HepG2 (cell line): ENCODE measurements at regions not wholly inside any gene's neighbourhood (a gene's known extent, or its start where the extent isn't known, plus 50 kb on each side); places are given as distances from the start of the nearest gene placed in this dataset.

Experiments
- ATAC-seq: fragments of 200-7000 bp; cut with Tn5 transposase; 3 replicates; pipeline ENCODE4 v1.9.1; 2020; ENCODE audit warnings: mild to moderate bottlenecking, moderate library complexity
- BruUV-seq: library from RNA; stranded (reverse); fragments of 400-500 nt; replicated peaks from 2 replicates; lab custom pipeline; 2021; lab: Mats Ljungman, UMichigan
- CTCF ChIA-PET: fragments of 300-600 bp; formaldehyde crosslinking; extraction: SDS; loops from one replicate; lab custom pipeline; 2021; ENCODE audit warnings: low total read pairs, inconsistent platforms, low intra/inter-chr PET ratio; lab: Yijun Ruan, JAX
- POLR2A ChIA-PET: fragments of 350-600 bp; sonication (Branson Sonifier 250); formaldehyde crosslinking; loops from one replicate; lab custom pipeline; 2020; ENCODE audit warnings: antibody characterized with exemption, inconsistent platforms; lab: Yijun Ruan, JAX
- DNase-seq: peaks from one replicate; pipeline ENCODE4 v3.0.0-alpha.2; 2015; ENCODE audit warnings: low spot score
- FAIRE-seq: peaks from 3 replicates; lab custom pipeline; 2011; peaks lifted over from hg19 to GRCh38; lab: Jason Lieb, UNC
- H2AFZ ChIP-seq: one replicate; pipeline ENCODE4 v1.6.1; 2011; ENCODE audit warnings: low read length, inconsistent platforms
- H3K27ac ChIP-seq: fragments of 300-600 bp; 3 replicates; pipeline ENCODE4 v1.8.0; 2011; ENCODE audit warnings: mixed run types, mild to moderate bottlenecking, mixed read lengths, low read length, inconsistent platforms; ENCODE audit not compliant: insufficient read depth; ENCODE audit errors: extremely low read length
- H3K27me3 ChIP-seq, 2 experiments: fragments of 200-600 bp in 1 of 2; 2 replicates in 1 of 2; 3 replicates in 1 of 2; pipeline versions ENCODE4 v1.6.0 to v1.8.0; 2011; ENCODE audit warnings: low read length in 2 of 2, mild to moderate bottlenecking in 2 of 2, moderate library complexity in 2 of 2, inconsistent platforms in 1 of 2; ENCODE audit not compliant: insufficient read depth in 2 of 2, control insufficient read depth in 1 of 2
- H3K36me3 ChIP-seq, 2 experiments: fragments of 200-600 bp in 1 of 2; replicated peaks in 1 of 2; 2 replicates in 1 of 2; 3 replicates in 1 of 2; pipeline versions ENCODE4 v1.5.1 to v1.8.0; 2011; ENCODE audit warnings: low read length in 2 of 2, inconsistent platforms in 1 of 2; ENCODE audit not compliant: insufficient read depth in 2 of 2, control insufficient read depth in 1 of 2
- H3K4me1 ChIP-seq: 2 replicates; pipeline ENCODE4 v1.5.1; 2012; ENCODE audit warnings: low read length, inconsistent platforms; ENCODE audit not compliant: insufficient read depth
- H3K4me2 ChIP-seq: 2 replicates; pipeline ENCODE4 v1.6.0; 2011; ENCODE audit warnings: low read depth, low read length, inconsistent platforms
- H3K4me3 ChIP-seq, 3 experiments: fragments of 200-600 bp in 1 of 3; sonication (generic), shearing (Covaris generic) in 1 of 3; replicated peaks in 1 of 3; 2 replicates each; pipeline ENCODE4 v1.5.1; 2011 to 2016; ENCODE audit warnings: low read length in 3 of 3, inconsistent platforms in 2 of 3, low read depth in 2 of 3, mild to moderate bottlenecking in 2 of 3, control low read depth in 1 of 3, mixed read lengths in 1 of 3; ENCODE audit not compliant: insufficient read depth in 1 of 3
- H3K79me2 ChIP-seq: one replicate; pipeline ENCODE4 v1.6.1; 2011; ENCODE audit warnings: low read length, inconsistent platforms; ENCODE audit not compliant: insufficient read depth
- H3K9ac ChIP-seq: 2 replicates; pipeline ENCODE4 v1.6.0; 2011; ENCODE audit warnings: mild to moderate bottlenecking, low read depth, low read length, inconsistent platforms; ENCODE audit not compliant: insufficient read depth
- H3K9me3 ChIP-seq: 2 replicates; pipeline ENCODE4 v1.5.1; 2012; ENCODE audit warnings: mild to moderate bottlenecking, low read length
- H4K20me1 ChIP-seq: 2 replicates; pipeline ENCODE4 v1.6.0; 2011; ENCODE audit warnings: inconsistent platforms, mild to moderate bottlenecking, low read length, moderate library complexity; ENCODE audit not compliant: insufficient read depth
- GATAD2A ChIP-seq: IDR thresholded peaks from 2 replicates; pipeline ENCODE4 v1.6.1; 2016
- NFRKB ChIP-seq: fragments of 450-650 bp; IDR thresholded peaks from 2 replicates; pipeline ENCODE4 v1.6.1; 2017
- ONECUT2 ChIP-seq: sonication (generic); formaldehyde crosslinking; IDR thresholded peaks from 2 replicates; pipeline ENCODE4 v1.4.0; 2020; ENCODE audit warnings: missing genetic modification reagents
- POLR2A ChIP-seq, 2 experiments: IDR thresholded peaks; 2 replicates each; pipeline ENCODE4 v1.6.1; 2011; ENCODE audit warnings: low read depth in 2 of 2, low read length in 2 of 2, mild to moderate bottlenecking in 1 of 2, moderate library complexity in 1 of 2; ENCODE audit not compliant: insufficient read depth in 1 of 2
- UBTF ChIP-seq: sonication (generic); formaldehyde crosslinking; IDR thresholded peaks from 2 replicates; pipeline ENCODE4 v1.4.0; 2020; ENCODE audit warnings: mild to moderate bottlenecking, missing genetic modification reagents
- ZNF143 ChIP-seq: sonication (generic); formaldehyde crosslinking; IDR thresholded peaks from 2 replicates; pipeline ENCODE4 v1.4.0; 2020; ENCODE audit warnings: missing genetic modification reagents
- ZNF441 ChIP-seq: sonication (generic); formaldehyde crosslinking; IDR thresholded peaks from 2 replicates; pipeline ENCODE4 v1.7.0; 2021; ENCODE audit warnings: missing genetic modification reagents, borderline replicate concordance
- ZNF589 ChIP-seq: sonication (generic); formaldehyde crosslinking; conservative IDR thresholded peaks from 2 replicates; pipeline ENCODE4 v1.8.0; 2022; ENCODE audit warnings: mild to moderate bottlenecking, moderate library complexity, missing genetic modification reagents
- WGBS: methylation state at CpG from one replicate; pipeline ENCODE4 v1.1.6; 2017; ENCODE audit warnings: low lambda C conversion rate; 5-methylcytosine and 5-hydroxymethylcytosine counted together
- in situ Hi-C: cut with HindIII; loops from 2 replicates; pipeline ENCODE4 v1.10.0; 2017; ENCODE audit warnings: low pct_unique_long_range_greater_than_20kb; ENCODE audit not compliant: extremely low pct_ligation_motif_present
- intact Hi-C: fragments of 100-400 bp; cut with micrococcal nuclease; formaldehyde crosslinking; loops from one replicate; pipeline ENCODE4 v1.10.0; 2022; ENCODE audit not compliant: unreplicated experiment
- TF ChIP-seq, protein P1 (sequence below): sonication (generic); formaldehyde crosslinking; IDR thresholded peaks from 2 replicates; pipeline ENCODE4 v1.4.0; 2020; ENCODE audit warnings: missing genetic modification reagents, mild to moderate bottlenecking, borderline replicate concordance
- TF ChIP-seq, protein P2 (sequence below): sonication (generic); formaldehyde crosslinking; conservative IDR thresholded peaks from 2 replicates; pipeline ENCODE4 v1.8.0; 2022; ENCODE audit warnings: missing genetic modification reagents
- TF ChIP-seq, protein P3 (sequence below): sonication (generic); formaldehyde crosslinking; IDR thresholded peaks from 2 replicates; pipeline ENCODE4 v1.4.0; 2020; ENCODE audit warnings: missing genetic modification reagents, borderline replicate concordance

DNA sequence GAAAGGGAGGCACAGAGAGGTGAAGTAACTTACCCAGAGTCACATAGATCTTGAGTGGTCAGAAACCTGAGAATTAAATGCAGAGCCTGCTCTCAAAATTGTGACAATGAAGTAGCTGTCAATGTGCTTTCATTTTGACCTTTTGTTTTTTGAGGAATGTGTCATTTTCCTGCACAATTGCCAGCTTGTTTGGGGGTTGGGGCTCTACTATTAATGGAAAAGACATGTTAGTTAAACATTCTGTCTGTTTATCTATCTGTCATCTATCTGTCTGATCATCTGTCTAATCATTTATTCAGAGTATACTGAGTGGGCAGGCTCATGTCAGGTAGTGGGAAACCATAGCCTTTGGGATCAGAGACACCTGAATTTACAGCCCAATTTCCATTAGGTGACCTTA is 428.4 kb downstream of the TSN start:
- intact Hi-C loops: no loop called here
- TF ChIP-seq, protein P1, sequence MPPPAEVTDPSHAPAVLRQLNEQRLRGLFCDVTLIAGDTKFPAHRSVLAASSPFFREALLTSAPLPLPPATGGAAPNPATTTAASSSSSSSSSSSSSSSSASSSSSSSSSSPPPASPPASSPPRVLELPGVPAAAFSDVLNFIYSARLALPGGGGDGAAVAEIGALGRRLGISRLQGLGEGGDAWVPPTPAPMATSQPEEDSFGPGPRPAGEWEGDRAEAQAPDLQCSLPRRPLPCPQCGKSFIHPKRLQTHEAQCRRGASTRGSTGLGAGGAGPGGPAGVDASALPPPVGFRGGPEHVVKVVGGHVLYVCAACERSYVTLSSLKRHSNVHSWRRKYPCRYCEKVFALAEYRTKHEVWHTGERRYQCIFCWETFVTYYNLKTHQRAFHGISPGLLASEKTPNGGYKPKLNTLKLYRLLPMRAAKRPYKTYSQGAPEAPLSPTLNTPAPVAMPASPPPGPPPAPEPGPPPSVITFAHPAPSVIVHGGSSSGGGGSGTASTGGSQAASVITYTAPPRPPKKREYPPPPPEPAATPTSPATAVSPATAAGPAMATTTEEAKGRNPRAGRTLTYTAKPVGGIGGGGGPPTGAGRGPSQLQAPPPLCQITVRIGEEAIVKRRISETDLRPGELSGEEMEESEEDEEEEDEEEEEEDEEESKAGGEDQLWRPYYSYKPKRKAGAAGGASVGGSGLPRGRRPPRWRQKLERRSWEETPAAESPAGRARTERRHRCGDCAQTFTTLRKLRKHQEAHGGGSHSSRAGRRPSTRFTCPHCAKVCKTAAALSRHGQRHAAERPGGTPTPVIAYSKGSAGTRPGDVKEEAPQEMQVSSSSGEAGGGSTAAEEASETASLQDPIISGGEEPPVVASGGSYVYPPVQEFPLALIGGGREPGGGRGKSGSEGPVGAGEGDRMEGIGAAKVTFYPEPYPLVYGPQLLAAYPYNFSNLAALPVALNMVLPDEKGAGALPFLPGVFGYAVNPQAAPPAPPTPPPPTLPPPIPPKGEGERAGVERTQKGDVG (CRISPR knock-in tag): no peak
- TF ChIP-seq ONECUT2: no peak
- TF ChIP-seq ZNF441 (CRISPR knock-in tag): no peak
- TF ChIP-seq ZNF143 (CRISPR knock-in tag): no peak
- no peak for FAIRE-seq

DNA sequence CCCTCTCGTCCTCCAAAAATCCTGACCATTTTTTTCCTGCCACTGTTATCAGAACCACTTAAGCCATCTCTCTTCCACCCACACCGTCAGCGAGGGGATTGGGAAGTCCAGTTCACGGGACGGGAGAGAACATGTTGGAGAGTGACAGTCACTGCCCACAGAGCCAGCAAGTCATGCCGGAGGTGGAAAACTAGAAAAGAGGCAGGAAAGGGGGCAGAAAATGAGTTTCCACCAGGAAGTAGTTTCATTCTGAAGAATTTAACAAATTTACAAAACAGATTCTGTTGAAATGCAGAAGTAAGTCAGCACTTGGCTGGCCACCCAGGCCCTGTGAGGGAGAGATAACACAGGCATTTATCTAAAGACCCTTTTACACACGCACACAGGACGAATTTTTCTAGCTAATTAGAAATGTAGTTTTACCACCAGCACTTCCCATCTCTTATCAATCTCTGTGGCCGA is 431.3 kb downstream of the TSN start:
- H2AFZ ChIP-seq: no peak overlapping the region
- 6% methylated on average over 9 of the region's 9 CpGs for WGBS
- no peak for DNase-seq
- H3K4me3 ChIP-seq: no peak overlapping the region
- FAIRE-seq: no peak
- no peak for ATAC-seq
- no peak overlapping the region for H3K27ac ChIP-seq
- intact Hi-C loops (no loop called here), in situ Hi-C loops (no loop called here)
- H3K4me2 ChIP-seq: no peak overlapping the region
- H3K4me1 ChIP-seq: no peaks in the 10 kb centered on the region
- H3K9ac ChIP-seq: no peak overlapping the region
- no peaks in the 10 kb centered on the region for H3K9me3 ChIP-seq
- POLR2A ChIA-PET: no interaction called here
- H3K36me3 ChIP-seq: no peaks in the 10 kb centered on the region
- BruUV-seq: no TSS peak
- H3K27me3 ChIP-seq: peaks cover 2 to 5% of the 10 kb centered on the region in 2 experiments; a peak in 1 of 5 replicates
- no peaks in the 10 kb centered on the region for H4K20me1 ChIP-seq
- CTCF ChIA-PET: no interaction called here
- H3K79me2 ChIP-seq: no peaks in the 10 kb centered on the region
- TF ChIP-seq, protein P2, sequence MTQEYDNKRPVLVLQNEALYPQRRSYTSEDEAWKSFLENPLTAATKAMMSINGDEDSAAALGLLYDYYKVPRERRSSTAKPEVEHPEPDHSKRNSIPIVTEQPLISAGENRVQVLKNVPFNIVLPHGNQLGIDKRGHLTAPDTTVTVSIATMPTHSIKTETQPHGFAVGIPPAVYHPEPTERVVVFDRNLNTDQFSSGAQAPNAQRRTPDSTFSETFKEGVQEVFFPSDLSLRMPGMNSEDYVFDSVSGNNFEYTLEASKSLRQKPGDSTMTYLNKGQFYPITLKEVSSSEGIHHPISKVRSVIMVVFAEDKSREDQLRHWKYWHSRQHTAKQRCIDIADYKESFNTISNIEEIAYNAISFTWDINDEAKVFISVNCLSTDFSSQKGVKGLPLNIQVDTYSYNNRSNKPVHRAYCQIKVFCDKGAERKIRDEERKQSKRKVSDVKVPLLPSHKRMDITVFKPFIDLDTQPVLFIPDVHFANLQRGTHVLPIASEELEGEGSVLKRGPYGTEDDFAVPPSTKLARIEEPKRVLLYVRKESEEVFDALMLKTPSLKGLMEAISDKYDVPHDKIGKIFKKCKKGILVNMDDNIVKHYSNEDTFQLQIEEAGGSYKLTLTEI (CRISPR knock-in tag): no peak
- TF ChIP-seq NFRKB: no peak
- no peak for TF ChIP-seq POLR2A (IDR thresholded peaks at IDR 0.05; ENCODE audit: insufficient read depth in 1 of 2, low read depth in 2 of 2, low read length in 2 of 2)
- TF ChIP-seq, protein P3, sequence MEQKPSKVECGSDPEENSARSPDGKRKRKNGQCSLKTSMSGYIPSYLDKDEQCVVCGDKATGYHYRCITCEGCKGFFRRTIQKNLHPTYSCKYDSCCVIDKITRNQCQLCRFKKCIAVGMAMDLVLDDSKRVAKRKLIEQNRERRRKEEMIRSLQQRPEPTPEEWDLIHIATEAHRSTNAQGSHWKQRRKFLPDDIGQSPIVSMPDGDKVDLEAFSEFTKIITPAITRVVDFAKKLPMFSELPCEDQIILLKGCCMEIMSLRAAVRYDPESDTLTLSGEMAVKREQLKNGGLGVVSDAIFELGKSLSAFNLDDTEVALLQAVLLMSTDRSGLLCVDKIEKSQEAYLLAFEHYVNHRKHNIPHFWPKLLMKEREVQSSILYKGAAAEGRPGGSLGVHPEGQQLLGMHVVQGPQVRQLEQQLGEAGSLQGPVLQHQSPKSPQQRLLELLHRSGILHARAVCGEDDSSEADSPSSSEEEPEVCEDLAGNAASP (CRISPR knock-in tag): no peak
- TF ChIP-seq GATAD2A (CRISPR knock-in tag): no peak
- no peak for TF ChIP-seq UBTF
- no peak for TF ChIP-seq ZNF589 (CRISPR knock-in tag)

More for the DNA sequence above, 428.4 kb downstream of the TSN start:
- no TSS peak for BruUV-seq
- Histone ChIP-seq H3K9ac (no peak overlapping the region), H3K79me2 (no peaks in the 10 kb centered on the region), H3K36me3 (no peaks in the 10 kb centered on the region), H3K4me3 (no peak overlapping the region), H2AFZ (no peak overlapping the region), H3K9me3 (no peaks in the 10 kb centered on the region), H3K4me2 (no peak overlapping the region), H4K20me1 (no peaks in the 10 kb centered on the region), H3K4me1 (no peaks in the 10 kb centered on the region), H3K27me3 (0 out of 5 replicates have a peak, but pooled peaks cover 0 to 5% of the 10 kb centered on the region in 2 experiments), H3K27ac (no peak overlapping the region)
- no peak for ATAC-seq
- ChIA-PET POLR2A (no interaction called here), CTCF (no interaction called here)
- in situ Hi-C loops: no loop called here
- no peak for DNase-seq
